Sigmoid colon (tissue), 4 donors: ENCODE measurements at regions not wholly inside any gene's neighbourhood (a gene's known extent, or its start where the extent isn't known, plus 50 kb on each side); places are given as distances from the start of the nearest gene placed in this dataset.

Source experiments
- EP300 ChIP-seq, 4 donors: sonication (generic); formaldehyde crosslinking; IDR thresholded peaks; one replicate each; pipeline ENCODE4 v1.6.1; 2017; ENCODE audit warnings: antibody characterized with exemption in 4 of 4
- POLR2A ChIP-seq, 2 donors: fragments of 450-650 bp; IDR thresholded peaks; one replicate each; pipeline ENCODE4 v1.6.1; 2016; ENCODE audit warnings: antibody characterized with exemption in 2 of 2, mild to moderate bottlenecking in 2 of 2, moderate library complexity in 2 of 2
- POLR2AphosphoS5 ChIP-seq, 4 donors: sonication (generic); formaldehyde crosslinking; IDR thresholded peaks; one replicate each; pipeline ENCODE4 v1.6.1; 2017; ENCODE audit warnings: antibody characterized with exemption in 4 of 4
- TF ChIP-seq, protein P1 (sequence below), 4 experiments: fragments of 450-650 bp in 3 of 4; fragments of 200-600 bp in 1 of 4; IDR thresholded peaks; one replicate each; pipeline ENCODE4 v1.5.1; 2016 to 2019; ENCODE audit warnings: antibody characterized with exemption in 4 of 4, mild to moderate bottlenecking in 3 of 4, moderate library complexity in 2 of 4

DNA sequence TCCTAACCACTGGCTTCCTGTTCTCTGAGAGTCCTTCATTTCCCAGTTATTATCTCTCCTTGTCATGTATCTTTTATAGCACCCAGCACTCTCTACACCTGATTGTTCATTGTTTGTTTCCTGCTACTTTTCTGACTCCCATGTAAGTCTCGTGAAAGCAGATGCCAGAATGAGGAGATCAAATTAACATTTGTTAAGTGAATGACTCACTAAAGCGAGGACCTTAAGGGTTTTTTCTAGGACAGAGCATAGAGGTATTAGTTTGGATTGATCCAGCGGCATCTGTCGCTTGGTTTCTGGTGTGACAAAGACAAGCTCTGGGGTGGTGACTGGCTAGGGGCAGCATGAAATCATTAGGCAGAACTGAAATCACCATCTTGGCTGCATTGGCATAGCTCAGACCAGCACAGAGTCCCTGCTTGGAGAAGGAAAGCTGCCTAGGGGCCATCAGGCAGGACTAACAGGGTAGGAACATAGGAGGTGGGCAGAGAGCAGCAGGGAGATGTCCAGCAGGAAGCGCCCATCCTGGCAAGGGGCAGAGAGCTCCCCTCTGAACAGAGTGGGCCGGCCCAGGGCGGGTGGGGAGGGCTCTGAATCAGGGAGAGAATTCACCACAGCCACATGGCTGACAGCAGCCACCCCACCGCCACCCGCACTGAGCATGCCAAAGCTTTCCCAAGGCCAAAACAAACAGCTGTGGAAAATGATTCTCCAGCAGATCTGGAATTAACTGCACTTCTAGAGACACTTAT is 97.1 kb upstream of the CEP85L start:
- TF ChIP-seq, protein P1, sequence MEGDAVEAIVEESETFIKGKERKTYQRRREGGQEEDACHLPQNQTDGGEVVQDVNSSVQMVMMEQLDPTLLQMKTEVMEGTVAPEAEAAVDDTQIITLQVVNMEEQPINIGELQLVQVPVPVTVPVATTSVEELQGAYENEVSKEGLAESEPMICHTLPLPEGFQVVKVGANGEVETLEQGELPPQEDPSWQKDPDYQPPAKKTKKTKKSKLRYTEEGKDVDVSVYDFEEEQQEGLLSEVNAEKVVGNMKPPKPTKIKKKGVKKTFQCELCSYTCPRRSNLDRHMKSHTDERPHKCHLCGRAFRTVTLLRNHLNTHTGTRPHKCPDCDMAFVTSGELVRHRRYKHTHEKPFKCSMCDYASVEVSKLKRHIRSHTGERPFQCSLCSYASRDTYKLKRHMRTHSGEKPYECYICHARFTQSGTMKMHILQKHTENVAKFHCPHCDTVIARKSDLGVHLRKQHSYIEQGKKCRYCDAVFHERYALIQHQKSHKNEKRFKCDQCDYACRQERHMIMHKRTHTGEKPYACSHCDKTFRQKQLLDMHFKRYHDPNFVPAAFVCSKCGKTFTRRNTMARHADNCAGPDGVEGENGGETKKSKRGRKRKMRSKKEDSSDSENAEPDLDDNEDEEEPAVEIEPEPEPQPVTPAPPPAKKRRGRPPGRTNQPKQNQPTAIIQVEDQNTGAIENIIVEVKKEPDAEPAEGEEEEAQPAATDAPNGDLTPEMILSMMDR (IDR thresholded peaks at IDR 0.05), result no peak
- TF ChIP-seq POLR2A (IDR thresholded peaks at IDR 0.05), result no peak
- TF ChIP-seq EP300 (IDR thresholded peaks at IDR 0.05), result no peak
- TF ChIP-seq POLR2AphosphoS5 (IDR thresholded peaks at IDR 0.05), result no peak
